HCT116 (cell line): ENCODE measurements at regions not wholly inside any gene's neighbourhood (a gene's known extent, or its start where the extent isn't known, plus 50 kb on each side); places are given as distances from the start of the nearest gene placed in this dataset.

Experiments used
- ATAC-seq: fragments of 200-7000 bp; cut with Tn5 transposase; 2 replicates; pipeline ENCODE4 v1.9.1; 2020; ENCODE audit warnings: mild to moderate bottlenecking, moderate library complexity
- BruUV-seq: library from RNA; stranded (reverse); fragments of 400-500 nt; replicated peaks from 2 replicates; lab custom pipeline; 2021; lab: Mats Ljungman, UMichigan
- CTCF ChIA-PET: fragments of 300-600 bp; sonication (Branson Sonifier 250); formaldehyde crosslinking; loops from one replicate; lab custom pipeline; 2021; ENCODE audit warnings: antibody characterized with exemption; lab: Charles Lee
- POLR2A ChIA-PET: fragments of 300-600, 350-600 bp; sonication (Branson Sonifier 250); formaldehyde crosslinking; loops from one replicate; lab custom pipeline; 2021; ENCODE audit warnings: antibody characterized with exemption; lab: Charles Lee
- RAD21 ChIA-PET, 2 experiments: fragments of 300-600 bp; sonication (Branson Sonifier 250); formaldehyde crosslinking; loops; one replicate each; lab custom pipeline; 2023; ENCODE audit warnings: low total read pairs in 2 of 2; ENCODE audit not compliant: uncharacterized antibody in 2 of 2, unreplicated experiment in 2 of 2, low non-redundant PET in 1 of 2; lab: Charles Lee
- DNase-seq: peaks from one replicate; pipeline ENCODE4 v3.0.0-alpha.2; 2010; ENCODE audit warnings: low read depth, low spot score
- H2AFZ ChIP-seq: fragments of 200-600 bp; shearing (Covaris generic), sonication (generic); 2 replicates; pipeline ENCODE4 v1.6.1; 2017; ENCODE audit warnings: low read depth, mixed run types, mixed read lengths, antibody characterized with exemption, low read length; ENCODE audit not compliant: poor library complexity, severe bottlenecking
- H3K27ac ChIP-seq: 2 replicates; pipeline ENCODE4 v1.5.1; 2012; ENCODE audit warnings: low read depth, low read length
- H3K27me3 ChIP-seq: fragments of 200-600 bp; sonication (generic); 2 replicates; pipeline ENCODE4 v1.6.1; 2016; ENCODE audit warnings: mixed run types, low read length, mixed read lengths; ENCODE audit not compliant: insufficient read depth
- H3K36me3 ChIP-seq, 2 experiments: fragments of 200-500 bp in 1 of 2; fragments of 200-600 bp in 1 of 2; sonication (Bioruptor generic) in 1 of 2; sonication (generic) in 1 of 2; 2 replicates each; pipeline versions ENCODE4 v1.5.1 to v1.6.1; 2014 to 2016; ENCODE audit warnings: low read length in 2 of 2, inconsistent platforms in 1 of 2, mixed read lengths in 1 of 2, mixed run types in 1 of 2; ENCODE audit not compliant: insufficient read depth in 2 of 2, control insufficient read depth in 1 of 2
- H3K4me1 ChIP-seq, 2 experiments: fragments of 200-600 bp in 1 of 2; sonication (generic) in 1 of 2; 2 replicates each; pipeline versions ENCODE4 v1.5.1 to v1.6.1; 2012 to 2017; ENCODE audit warnings: low read length in 2 of 2, inconsistent platforms in 1 of 2, mild to moderate bottlenecking in 1 of 2, mixed read lengths in 1 of 2, mixed run types in 1 of 2, moderate library complexity in 1 of 2; ENCODE audit not compliant: insufficient read depth in 2 of 2, control insufficient read depth in 1 of 2
- H3K4me2 ChIP-seq: fragments of 200-600 bp; sonication (generic); 2 replicates; pipeline ENCODE4 v1.6.1; 2017; ENCODE audit warnings: mixed run types, low read length, mixed read lengths
- H3K4me3 ChIP-seq, 2 experiments: fragments of 200-600 bp in 1 of 2; sonication (generic) in 1 of 2; replicated peaks in 1 of 2; 2 replicates each; pipeline ENCODE4 v1.5.1; 2011 to 2016; ENCODE audit warnings: low read length in 2 of 2, control low read depth in 1 of 2, low read depth in 1 of 2, mild to moderate bottlenecking in 1 of 2, mixed read lengths in 1 of 2, mixed run types in 1 of 2
- H3K79me2 ChIP-seq: fragments of 200-600 bp; sonication (generic); 2 replicates; pipeline ENCODE4 v1.6.1; 2017; ENCODE audit warnings: mild to moderate bottlenecking, mixed run types, low read length, moderate library complexity, mixed read lengths; ENCODE audit not compliant: insufficient read depth
- H3K9ac ChIP-seq: fragments of 200-600 bp; sonication (generic); 2 replicates; pipeline ENCODE4 v1.6.1; 2016; ENCODE audit warnings: low read length, mixed read lengths
- H3K9me2 ChIP-seq: fragments of 200-600 bp; sonication (generic), shearing (Covaris generic); 2 replicates; pipeline ENCODE4 v1.6.1; 2017; ENCODE audit warnings: mixed run types, mild to moderate bottlenecking, moderate library complexity; ENCODE audit not compliant: insufficient read depth
- H3K9me3 ChIP-seq, 2 experiments: fragments of 200-500 bp in 1 of 2; fragments of 200-600 bp in 1 of 2; sonication (Bioruptor generic) in 1 of 2; sonication (generic) in 1 of 2; 2 replicates each; pipeline ENCODE4 v1.6.1; 2014 to 2017; ENCODE audit warnings: low read length in 2 of 2, mixed read lengths in 2 of 2, inconsistent platforms in 1 of 2, low read depth in 1 of 2, mild to moderate bottlenecking in 1 of 2, mixed run types in 1 of 2, moderate library complexity in 1 of 2; ENCODE audit not compliant: control insufficient read depth in 1 of 2, insufficient read depth in 1 of 2
- H4K20me1 ChIP-seq: fragments of 200-600 bp; sonication (generic), shearing (Covaris generic); 2 replicates; pipeline ENCODE4 v1.6.1; 2017; ENCODE audit warnings: mixed run types, mild to moderate bottlenecking, moderate library complexity; ENCODE audit not compliant: insufficient read depth
- EGR1 ChIP-seq: IDR thresholded peaks from 2 replicates; pipeline ENCODE4 v1.6.1; 2012; ENCODE audit warnings: low read depth
- POLR2AphosphoS5 ChIP-seq: IDR thresholded peaks from 2 replicates; pipeline ENCODE4 v1.6.1; 2011; ENCODE audit warnings: mild to moderate bottlenecking, low read depth, low read length, moderate library complexity
- YY1 ChIP-seq: IDR thresholded peaks from 2 replicates; pipeline ENCODE4 v1.6.1; 2011; ENCODE audit warnings: low read length, low read depth, moderate library complexity, mild to moderate bottlenecking; ENCODE audit not compliant: insufficient replicate concordance; ENCODE audit errors: extremely low read depth
- intact Hi-C: fragments of 100-400 bp; cut with micrococcal nuclease; formaldehyde crosslinking; loops from 2 replicates; pipeline ENCODE4 v1.10.0; 2022
- TF ChIP-seq, protein P1 (sequence below): IDR thresholded peaks from 2 replicates; pipeline ENCODE4 v1.6.1; 2012
- TF ChIP-seq, protein P2 (sequence below): IDR thresholded peaks from 2 replicates; pipeline ENCODE4 v1.6.1; 2011; ENCODE audit warnings: mild to moderate bottlenecking, low read length, moderate library complexity; ENCODE audit not compliant: insufficient replicate concordance; ENCODE audit errors: extremely low read depth

DNA sequence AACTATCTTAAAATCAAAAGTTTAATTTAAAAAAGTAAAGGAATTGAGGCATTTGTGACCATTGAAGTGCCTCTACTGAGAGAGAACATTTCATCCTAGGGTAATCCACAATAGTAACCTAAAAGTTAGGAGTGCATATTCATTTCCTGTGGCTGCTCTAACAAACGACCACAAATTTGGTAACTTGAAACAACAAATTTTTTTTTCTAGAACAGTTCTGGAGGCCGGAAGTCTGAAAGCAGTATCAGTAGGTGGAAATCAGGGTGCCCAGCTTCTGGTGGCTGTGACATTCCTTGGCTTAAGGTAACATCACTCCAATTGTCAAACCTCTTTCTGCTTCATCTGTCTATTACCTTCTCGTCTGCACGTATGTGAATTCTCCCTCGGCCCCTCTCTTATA, 67.1 kb upstream of the SSBP2 start:
- BruUV-seq = no TSS peak
- peaks cover 11 to 12% of the 10 kb centered on the region in 2 experiments for H3K4me1 ChIP-seq
- intact Hi-C loops = no loop called here
- H3K4me2 ChIP-seq = no peak overlapping the region
- H3K36me3 ChIP-seq = no peaks in the 10 kb centered on the region
- TF ChIP-seq, protein P1, sequence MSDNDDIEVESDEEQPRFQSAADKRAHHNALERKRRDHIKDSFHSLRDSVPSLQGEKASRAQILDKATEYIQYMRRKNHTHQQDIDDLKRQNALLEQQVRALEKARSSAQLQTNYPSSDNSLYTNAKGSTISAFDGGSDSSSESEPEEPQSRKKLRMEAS = no peak
- TF ChIP-seq EGR1 = no peak
- TF ChIP-seq YY1 = no peak
- CTCF ChIA-PET = no interaction called here
- RAD21 ChIA-PET = no interaction called here
- POLR2A ChIA-PET = no interaction called here
- H3K27me3 ChIP-seq = no peaks in the 10 kb centered on the region
- no peak overlapping the region for H3K9ac ChIP-seq
- no peak overlapping the region for H2AFZ ChIP-seq
- no peaks in the 10 kb centered on the region for H3K9me3 ChIP-seq
- no peak overlapping the region for H3K27ac ChIP-seq
- no peak overlapping the region for H3K4me3 ChIP-seq
- H4K20me1 ChIP-seq = no peaks in the 10 kb centered on the region
- no peaks in the 10 kb centered on the region for H3K79me2 ChIP-seq
- no peaks in the 10 kb centered on the region for H3K9me2 ChIP-seq
- DNase-seq (no peak), ATAC-seq (no peak)

DNA sequence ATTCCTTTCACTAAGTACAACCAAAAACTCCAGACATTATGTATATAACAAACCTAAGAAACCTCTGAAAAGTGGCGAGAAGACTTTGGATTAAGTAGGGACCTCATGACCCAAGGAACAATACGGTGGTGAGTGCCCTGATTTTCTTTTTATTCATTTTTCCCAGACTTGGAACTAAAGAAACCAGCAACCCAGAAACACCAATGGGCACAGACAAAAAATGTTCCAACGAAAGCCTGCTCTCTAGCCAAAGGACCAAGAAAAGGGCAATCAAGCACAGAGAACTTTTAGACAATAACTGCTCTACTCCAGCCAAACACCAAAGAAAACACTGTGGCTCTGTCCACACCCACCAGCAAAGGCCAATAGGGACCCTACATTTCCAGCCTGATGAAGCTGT, 66.2 kb upstream of the SSBP2 start:
- ATAC-seq (no peak), DNase-seq (no peak)
- intact Hi-C loops = no loop called here
- Histone ChIP-seq H3K79me2 (no peaks in the 10 kb centered on the region), H3K9ac (no peak overlapping the region), H3K27ac (no peak overlapping the region), H3K4me2 (no peak overlapping the region), H3K4me1 (peaks cover 11 to 12% of the 10 kb centered on the region in 2 experiments), H3K27me3 (no peaks in the 10 kb centered on the region), H3K4me3 (no peak overlapping the region), H3K36me3 (no peaks in the 10 kb centered on the region), H3K9me2 (no peaks in the 10 kb centered on the region), H4K20me1 (no peaks in the 10 kb centered on the region), H2AFZ (no peak overlapping the region), H3K9me3 (no peaks in the 10 kb centered on the region)
- CTCF ChIA-PET = no interaction called here
- no TSS peak for BruUV-seq
- POLR2A ChIA-PET = no interaction called here
- TF ChIP-seq, protein P2, sequence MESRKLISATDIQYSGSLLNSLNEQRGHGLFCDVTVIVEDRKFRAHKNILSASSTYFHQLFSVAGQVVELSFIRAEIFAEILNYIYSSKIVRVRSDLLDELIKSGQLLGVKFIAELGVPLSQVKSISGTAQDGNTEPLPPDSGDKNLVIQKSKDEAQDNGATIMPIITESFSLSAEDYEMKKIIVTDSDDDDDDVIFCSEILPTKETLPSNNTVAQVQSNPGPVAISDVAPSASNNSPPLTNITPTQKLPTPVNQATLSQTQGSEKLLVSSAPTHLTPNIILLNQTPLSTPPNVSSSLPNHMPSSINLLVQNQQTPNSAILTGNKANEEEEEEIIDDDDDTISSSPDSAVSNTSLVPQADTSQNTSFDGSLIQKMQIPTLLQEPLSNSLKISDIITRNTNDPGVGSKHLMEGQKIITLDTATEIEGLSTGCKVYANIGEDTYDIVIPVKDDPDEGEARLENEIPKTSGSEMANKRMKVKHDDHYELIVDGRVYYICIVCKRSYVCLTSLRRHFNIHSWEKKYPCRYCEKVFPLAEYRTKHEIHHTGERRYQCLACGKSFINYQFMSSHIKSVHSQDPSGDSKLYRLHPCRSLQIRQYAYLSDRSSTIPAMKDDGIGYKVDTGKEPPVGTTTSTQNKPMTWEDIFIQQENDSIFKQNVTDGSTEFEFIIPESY = no peak
- TF ChIP-seq YY1 (no peak), POLR2AphosphoS5 (no peak), EGR1 (no peak)
- RAD21 ChIA-PET = no interaction called here
